ENCODE measurements at regions not wholly inside any gene's neighbourhood (a gene's known extent, or its start where the extent isn't known, plus 50 kb on each side); places are given as distances from the start of the nearest gene placed in this dataset.

DNA sequence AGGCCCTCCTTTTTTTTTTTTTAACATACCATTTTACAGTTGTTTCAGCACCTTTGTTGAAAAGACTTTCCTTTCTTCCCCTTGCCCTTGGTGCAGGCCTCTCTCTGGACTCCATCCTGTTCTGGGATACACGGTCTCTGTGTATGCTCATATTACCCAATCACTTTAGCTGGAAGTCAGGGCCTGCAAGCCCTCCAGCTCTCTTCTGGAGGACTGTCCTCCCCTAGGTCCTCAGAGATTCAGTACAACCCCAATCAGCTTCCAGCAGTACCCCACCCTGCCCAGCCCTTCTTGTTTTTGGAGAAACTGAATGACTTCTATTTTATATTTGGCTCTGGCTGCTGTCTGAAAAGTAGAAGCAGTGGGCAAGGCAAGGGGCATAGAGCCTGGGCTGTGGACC lies 270.8 kb downstream of the KLF13 start:
- TF ChIP-seq, protein P1, sequence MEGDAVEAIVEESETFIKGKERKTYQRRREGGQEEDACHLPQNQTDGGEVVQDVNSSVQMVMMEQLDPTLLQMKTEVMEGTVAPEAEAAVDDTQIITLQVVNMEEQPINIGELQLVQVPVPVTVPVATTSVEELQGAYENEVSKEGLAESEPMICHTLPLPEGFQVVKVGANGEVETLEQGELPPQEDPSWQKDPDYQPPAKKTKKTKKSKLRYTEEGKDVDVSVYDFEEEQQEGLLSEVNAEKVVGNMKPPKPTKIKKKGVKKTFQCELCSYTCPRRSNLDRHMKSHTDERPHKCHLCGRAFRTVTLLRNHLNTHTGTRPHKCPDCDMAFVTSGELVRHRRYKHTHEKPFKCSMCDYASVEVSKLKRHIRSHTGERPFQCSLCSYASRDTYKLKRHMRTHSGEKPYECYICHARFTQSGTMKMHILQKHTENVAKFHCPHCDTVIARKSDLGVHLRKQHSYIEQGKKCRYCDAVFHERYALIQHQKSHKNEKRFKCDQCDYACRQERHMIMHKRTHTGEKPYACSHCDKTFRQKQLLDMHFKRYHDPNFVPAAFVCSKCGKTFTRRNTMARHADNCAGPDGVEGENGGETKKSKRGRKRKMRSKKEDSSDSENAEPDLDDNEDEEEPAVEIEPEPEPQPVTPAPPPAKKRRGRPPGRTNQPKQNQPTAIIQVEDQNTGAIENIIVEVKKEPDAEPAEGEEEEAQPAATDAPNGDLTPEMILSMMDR (IDR thresholded peaks at IDR 0.05): no peak
- no peak for TF ChIP-seq EZH2 (IDR thresholded peaks at IDR 0.05; ENCODE audit: borderline replicate concordance, insufficient read depth, low read depth, low read length, poor library complexity, severe bottlenecking)

Data from B cell (primary cell).